ENCODE measurements at regions not wholly inside any gene's neighbourhood (a gene's known extent, or its start where the extent isn't known, plus 50 kb on each side); places are given as distances from the start of the nearest gene placed in this dataset.
"Not testable (repeated sequence)": the region's sequence is repeated elsewhere in the genome, so short reads cannot be mapped to it uniquely, and the experiment has no call there.

DNA sequence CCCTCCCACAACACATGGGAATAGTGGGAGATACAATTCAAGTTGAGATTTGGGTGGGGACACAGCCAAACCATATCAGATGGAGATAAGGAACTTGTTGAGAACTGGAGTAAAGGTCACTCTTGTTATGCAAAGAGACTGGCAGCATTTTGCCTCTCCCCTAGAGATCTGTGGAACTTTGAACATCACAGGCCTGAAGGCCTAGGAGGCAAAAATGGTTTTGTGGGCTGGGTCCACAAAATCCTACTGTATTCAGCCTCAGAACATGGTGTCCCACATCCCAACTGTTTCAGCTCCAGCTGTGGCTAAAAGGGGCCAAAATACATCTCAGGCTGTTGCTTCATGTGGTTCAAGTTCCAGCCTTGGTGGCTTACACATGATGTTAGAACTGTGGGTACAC lies 1247.8 kb upstream of the IGFBP7 start:
- DNase-seq, result no peak

DNA sequence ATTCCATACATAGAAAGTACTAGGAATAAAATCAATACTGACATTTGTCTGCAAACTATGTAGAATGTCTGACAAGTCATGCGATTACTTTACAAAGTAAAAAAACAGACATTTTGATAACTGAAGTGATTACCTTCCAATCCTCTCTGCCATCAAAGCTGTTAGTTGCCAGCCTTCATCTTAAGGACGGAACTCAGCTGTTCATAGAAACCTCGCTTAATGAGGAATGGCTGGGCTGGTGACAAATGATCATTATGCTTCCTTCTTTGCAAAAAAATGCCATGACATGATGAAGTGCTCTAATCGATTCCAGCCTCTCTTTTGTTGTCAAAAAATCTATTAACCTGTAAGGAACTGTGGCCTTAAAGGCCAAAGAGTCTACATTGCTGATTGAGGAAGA lies 1214.9 kb upstream of the IGFBP7 start:
- no peak for DNase-seq

DNA sequence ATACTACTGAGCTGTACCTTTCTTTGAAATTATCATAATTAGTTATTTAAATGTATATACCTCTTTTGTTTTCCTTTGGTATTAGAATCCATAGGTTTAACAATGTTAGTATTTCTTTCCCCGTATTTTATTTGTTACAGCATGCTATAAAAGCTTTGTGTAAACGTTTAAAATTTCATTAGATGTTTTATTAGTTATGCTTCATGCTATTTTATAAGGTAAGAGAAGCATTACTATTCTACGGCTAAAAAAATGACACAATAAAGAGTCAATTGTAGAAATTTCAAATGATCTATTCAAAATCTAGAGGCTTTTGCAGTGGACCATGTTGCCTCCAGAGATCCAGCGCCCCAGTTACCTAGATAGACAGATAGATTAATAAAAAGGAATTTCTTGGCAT lies 1203.3 kb upstream of the IGFBP7 start:
- DNase-seq, result no peak

DNA sequence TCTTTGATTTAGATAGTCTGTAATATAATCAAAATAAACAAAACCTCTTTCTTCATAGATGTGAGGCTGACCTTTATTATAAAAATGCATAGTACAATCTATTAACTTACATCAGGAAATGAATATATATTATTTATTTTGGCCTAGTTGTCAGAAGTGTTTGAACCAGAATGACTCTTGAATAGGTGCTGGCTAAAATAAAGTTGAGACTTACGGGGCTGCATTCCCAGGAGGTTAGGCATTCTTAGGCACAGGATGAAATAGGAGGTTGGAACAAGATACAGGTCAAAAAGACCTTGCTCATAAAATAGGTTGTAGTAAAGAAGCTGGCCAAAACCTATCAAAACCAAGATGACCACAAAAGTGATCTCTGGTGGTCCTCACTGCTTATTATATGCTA lies 1193.3 kb upstream of the IGFBP7 start:
- DNase-seq, result no peak

GRCh38 chr4:58301376-58301999 lies 1191.3 kb upstream of the IGFBP7 start:
- DNase-seq, result no peak

DNA sequence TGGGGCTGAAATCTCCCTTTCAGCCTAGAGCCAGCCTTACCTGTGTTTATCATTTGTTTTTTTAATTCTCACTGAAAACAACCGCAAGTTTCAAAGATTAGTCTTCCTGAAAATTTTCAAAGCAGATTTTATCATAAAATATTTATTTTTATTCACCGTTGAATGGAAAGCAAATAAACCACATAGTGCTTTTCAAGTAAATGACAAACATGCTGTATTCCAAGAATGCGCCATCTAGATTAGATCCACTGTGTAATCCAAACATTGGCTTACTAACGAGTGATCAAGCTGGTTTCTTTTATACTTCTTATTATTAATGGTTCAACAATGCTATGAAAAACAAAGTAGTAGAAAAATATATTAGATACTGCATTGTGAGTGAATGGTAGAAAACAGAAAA lies 1176.2 kb upstream of the IGFBP7 start:
- no peak for DNase-seq

GRCh38 chr4:58280928-58281327 lies 1170.7 kb upstream of the IGFBP7 start:
- DNase-seq, result not testable (repeated sequence)

DNA sequence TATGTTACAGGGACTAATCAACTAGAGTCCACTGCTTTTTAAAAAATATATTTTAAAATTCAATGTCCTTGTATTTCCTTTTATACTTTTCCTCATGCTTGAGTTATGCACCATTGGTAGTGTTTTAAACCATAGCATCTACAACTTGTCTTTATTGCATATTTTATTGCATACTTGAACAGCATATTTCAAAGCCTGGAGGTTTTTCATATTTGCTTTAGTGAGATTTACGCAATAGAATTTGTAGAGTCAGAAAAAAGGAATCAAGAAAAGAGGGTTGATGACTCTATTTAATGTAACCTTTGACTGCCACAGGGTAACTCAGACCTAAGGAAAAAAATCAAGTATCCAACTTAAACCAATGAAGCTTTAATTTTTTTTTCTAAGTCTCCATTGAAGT lies 1165.7 kb upstream of the IGFBP7 start:
- no peak for DNase-seq

- DNase-seq, result no peak
Observed at GRCh38 chr4:58274553-58274952, 1164.4 kb upstream of the IGFBP7 start.

- no peak for DNase-seq
Observed at GRCh38 chr4:58272311-58272710, 1162.1 kb upstream of the IGFBP7 start.

GRCh38 chr4:58265734-58266133 lies 1155.5 kb upstream of the IGFBP7 start:
- no peak for DNase-seq

DNA sequence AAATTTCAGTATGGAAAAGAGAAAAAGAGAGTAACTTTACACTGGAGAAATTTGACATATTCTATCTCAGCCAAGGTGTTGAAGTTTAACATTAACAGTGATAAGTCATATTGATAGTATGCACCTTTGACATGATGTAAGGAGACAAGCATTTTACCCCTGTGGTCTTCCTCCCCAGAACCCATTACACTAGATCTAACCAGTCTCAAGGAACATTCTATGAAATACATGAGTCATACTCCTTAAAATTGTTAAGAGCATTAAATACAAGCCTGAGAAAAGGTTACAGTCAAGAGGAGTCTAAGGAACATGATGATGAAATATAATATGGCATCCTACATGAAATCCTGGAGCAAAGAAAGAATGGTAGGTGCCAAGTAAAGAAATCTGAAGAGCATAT lies 1151.3 kb upstream of the IGFBP7 start:
- DNase-seq, result no peak

GRCh38 chr4:58254291-58254690 lies 1144.1 kb upstream of the IGFBP7 start:
- DNase-seq, result no peak

DNA sequence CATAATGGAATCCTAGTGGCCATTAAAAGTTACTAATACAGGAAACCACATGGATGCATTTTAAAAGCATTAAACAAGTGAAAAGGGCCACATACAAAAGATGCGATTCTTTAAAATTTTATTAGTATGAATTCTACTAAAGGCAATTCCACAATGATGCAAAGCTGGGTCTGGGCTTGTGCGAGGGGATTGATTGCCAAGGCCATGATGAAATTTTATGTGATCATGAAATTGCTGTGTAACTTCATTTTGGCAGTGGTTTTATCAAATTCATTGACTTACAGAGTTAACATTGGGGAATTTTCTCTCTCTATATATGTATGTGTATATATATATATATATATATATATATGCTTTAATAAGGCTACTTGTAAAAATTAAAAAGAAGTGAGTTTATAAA lies 1142.5 kb upstream of the IGFBP7 start:
- DNase-seq, result no peak

GRCh38 chr4:58247792-58248191 lies 1137.6 kb upstream of the IGFBP7 start:
- no peak for DNase-seq

DNA sequence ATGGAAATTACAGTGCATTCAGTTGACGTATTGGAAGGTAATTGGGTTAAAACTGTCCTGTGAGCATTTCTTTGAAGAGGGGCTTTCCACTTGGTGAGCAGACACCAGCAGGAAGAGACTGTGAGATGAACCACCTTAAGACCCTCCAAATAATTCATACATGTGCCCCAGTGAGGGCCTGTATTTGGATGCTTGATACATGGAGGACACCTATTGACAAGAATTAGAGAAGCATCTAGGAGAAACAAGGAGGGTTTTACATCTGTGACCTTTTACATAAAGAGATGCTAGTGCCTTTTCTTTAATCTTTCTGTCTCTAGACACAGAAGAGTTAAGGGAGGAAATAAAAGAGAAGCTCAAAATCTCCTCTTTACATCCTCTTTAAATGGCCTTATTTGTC lies 1115.3 kb upstream of the IGFBP7 start:
- no peak for DNase-seq

DNA sequence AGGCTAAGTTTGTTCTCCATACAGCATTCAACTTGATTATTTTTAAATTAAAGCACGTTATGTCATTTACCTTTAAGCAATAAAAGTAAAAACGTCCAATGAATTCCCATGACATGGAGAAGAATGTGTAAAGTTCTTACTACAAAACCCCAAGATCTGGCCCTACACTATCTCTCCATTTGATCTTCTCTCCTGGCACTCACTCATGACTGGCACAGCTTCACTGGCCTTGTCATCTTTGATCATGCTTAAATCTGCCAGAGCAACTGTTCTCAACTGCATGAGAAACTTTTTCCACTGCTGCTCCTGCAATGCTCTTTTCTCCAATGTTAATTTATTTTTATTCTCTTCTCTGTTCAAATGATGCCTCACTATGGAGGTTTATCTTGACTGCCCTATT lies 1109.0 kb upstream of the IGFBP7 start:
- DNase-seq, result no peak

DNA sequence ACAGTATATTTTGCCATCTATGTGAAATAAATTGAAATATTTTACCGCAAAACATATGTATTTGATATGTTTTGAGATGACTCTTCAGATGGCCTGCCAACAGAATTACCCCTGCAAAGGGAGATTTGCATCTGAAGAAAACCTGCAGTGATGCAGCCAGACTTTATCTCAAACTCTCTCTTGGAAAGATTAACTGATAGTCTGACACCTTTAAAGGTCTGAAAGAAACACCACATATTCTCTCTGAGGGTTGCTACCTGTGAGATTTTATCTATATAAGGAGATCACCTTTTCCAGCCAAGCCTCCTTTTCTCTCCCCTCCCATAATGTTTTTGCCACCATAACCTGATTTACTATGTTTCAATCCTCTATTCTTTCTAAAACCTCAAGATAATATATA lies 1106.3 kb upstream of the IGFBP7 start:
- no peak for DNase-seq

GRCh38 chr4:58214376-58214775 lies 1104.2 kb upstream of the IGFBP7 start:
- no peak for DNase-seq

DNA sequence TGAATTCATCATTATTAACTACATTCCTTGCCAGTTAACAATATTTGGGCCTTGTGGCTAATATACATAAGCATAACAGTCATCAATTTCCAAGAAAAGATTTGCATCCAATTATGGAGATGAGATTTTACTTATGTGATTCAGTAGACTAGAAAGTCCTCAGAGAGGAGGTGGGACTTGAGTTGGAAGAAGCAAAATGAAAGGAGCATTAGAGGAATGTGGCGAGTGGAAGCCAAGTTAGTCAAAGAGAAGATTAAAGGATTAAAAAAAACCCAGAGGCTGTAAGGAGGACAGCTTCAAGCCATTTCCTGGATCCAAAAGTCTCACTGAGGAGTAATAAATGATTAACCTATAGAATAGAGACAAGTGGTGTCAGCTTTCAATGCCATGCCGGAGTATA lies 1099.4 kb upstream of the IGFBP7 start:
- DNase-seq, result no peak

DNA sequence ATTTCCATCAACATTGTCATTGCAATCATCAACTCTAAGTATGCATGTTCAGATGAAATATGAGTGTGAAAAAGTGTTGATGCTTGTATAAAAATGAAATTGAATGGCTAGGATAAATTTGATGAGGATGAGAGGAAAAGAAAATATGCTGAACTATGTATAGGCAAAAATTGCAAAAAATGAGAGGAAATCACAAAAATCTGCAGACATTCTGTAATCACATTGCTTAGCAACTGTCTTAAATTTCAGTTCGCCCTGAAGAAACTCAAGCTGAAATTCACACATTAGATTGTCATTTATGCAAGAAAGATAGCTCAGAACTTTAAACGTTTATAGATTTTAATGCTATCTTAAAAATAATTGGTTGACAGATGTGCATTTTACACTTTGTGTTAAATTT lies 1098.8 kb upstream of the IGFBP7 start:
- DNase-seq, result no peak

DNA sequence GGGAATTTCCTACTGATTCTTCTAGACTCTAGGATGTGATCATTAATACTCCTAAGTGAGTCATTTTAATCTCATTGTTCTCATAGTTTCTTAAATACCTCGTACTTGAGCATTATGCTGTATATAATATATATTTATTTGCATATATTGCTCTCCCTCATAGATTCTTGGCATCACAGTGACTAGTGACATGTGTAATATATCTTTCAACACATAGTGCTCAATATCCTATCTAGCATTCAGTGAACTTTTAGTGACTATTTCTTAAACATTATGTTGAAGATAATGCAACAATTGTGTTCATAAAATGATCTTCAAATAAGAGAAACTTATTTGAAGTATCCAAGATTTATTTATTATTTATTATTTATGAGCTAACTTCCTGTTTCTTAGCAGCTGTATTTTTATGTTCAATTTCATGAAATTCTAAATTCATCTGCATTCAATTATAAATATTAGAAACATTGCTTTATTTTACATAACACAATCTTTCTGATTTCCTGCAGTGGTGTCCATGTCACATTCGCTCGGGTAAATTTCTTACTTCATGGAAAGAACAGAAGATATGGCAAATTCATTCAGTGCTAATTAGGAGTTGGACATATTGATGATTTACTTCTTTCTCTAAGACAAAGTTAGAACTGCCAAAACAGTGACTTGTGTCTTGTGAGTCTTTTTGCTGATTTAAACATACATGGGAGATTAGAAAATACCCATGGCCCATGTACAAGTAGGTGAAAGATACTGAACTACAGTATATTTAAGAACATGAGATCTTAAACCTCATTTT lies 1095.5 kb upstream of the IGFBP7 start:
- DNase-seq, result no peak

DNA sequence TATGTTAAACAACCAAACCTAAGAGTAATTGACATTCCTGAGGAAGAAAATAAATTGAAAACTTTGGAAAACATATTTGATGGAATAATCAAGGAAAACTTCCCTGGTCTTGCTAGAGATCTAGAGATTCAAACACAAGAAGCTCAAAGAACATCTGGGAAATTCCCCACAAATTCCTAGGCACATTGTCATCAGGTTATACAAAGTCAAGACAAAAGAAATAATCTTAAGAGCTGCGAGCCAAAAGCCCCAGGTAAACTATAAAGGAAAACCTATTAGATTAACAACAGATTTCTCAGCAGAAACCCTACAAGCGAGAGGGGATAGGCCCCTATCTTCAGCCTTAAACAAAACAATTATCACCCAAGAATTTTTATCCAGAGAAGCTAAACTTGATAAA lies 1082.0 kb upstream of the IGFBP7 start:
- DNase-seq, result no peak

DNA sequence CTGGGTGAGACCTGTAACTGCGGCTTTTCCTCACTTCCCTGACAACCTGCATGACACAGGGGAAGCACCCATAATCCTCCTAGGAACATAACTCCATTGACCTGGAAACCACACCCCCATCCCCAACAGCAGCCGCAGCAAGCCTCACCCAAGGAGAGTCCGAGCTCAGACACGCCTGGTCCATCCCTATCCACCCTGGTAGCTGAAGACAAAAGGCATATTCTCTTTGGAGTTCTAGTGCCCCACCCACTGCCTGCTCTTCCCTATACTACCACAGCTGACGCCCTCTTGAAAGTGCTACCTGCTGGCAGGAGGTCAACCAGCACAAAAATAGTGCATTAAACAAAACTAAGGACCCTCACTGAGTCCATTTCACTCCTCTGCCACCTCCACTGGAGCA lies 1080.9 kb upstream of the IGFBP7 start:
- DNase-seq, result no peak

DNA sequence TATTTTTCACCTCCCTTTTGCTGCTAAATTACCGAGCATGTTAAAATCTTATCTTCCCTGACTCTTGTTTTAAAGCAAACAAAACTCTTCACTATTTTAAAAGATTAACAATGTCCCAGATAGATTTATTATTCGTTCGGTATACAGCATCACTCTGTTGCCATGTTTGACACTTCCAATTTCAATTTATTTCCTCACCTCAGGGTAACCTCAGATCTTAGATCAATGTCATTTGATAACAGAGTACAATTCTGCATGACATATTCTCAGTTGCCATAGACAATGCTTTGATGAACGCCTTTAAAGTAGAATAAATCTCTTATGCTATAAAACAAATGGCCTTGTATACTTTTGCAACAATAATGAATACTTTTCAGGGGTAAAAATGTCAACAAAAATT lies 1078.1 kb upstream of the IGFBP7 start:
- no peak for DNase-seq

Measured in NCI-H1694 treated with DMSO at 0.1 percent for 48 hours (cell line).